ENCODE measurements at regions not wholly inside any gene's neighbourhood (a gene's known extent, or its start where the extent isn't known, plus 50 kb on each side); places are given as distances from the start of the nearest gene placed in this dataset.
"Not testable (repeated sequence)": the region's sequence is repeated elsewhere in the genome, so short reads cannot be mapped to it uniquely, and the experiment has no call there.

DNA sequence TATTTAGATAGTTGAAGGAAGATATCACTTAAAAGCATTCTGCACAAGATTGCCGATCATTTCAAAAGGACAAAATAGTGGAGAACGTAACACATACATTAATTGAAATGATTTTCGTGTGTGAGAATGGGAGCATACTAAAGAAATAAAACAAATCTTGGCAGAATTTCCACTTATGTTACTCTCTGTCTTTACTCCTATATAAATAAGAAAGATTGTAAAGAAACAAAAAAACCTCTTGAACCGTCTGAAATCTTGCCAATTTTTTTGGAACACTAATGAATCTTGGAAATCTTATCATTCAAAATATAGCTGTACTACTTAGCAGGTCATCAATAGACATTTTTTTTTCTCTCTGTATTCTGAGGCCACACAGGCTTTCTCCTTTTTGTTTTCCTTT is 528.8 kb upstream of the NCAM2 start:
- TF ChIP-seq CTCF (IDR thresholded peaks at IDR 0.05; ENCODE audit: low read depth, low read length, missing control alignments), result no peak
- no peaks in the 10 kb centered on the region for H3K27me3 ChIP-seq (replicated peaks)
- no peak for DNase-seq
- H3K4me3 ChIP-seq (ENCODE audit: low read depth, low read length), result no peak overlapping the region
- no peaks in the 10 kb centered on the region for H3K36me3 ChIP-seq (replicated peaks)
- no peak overlapping the region for H3K27ac ChIP-seq
- in situ Hi-C loops (cut with HindIII; ENCODE audit: low pct_ligation_motif_present, low sequenced_read_pairs), result no loop called here

GRCh38 chr21:20486303-20486702 is 511.9 kb upstream of the NCAM2 start:
- Histone ChIP-seq H3K27me3 (replicated peaks) (no peaks in the 10 kb centered on the region), H3K4me3 (ENCODE audit: low read depth, low read length) (no peak overlapping the region), H3K27ac (no peak overlapping the region), H3K36me3 (replicated peaks) (no peaks in the 10 kb centered on the region)
- no peak for DNase-seq
- no peak for TF ChIP-seq CTCF (IDR thresholded peaks at IDR 0.05; ENCODE audit: low read depth, low read length, missing control alignments)
- in situ Hi-C loops (cut with HindIII; ENCODE audit: low pct_ligation_motif_present, low sequenced_read_pairs), result no loop called here

DNA sequence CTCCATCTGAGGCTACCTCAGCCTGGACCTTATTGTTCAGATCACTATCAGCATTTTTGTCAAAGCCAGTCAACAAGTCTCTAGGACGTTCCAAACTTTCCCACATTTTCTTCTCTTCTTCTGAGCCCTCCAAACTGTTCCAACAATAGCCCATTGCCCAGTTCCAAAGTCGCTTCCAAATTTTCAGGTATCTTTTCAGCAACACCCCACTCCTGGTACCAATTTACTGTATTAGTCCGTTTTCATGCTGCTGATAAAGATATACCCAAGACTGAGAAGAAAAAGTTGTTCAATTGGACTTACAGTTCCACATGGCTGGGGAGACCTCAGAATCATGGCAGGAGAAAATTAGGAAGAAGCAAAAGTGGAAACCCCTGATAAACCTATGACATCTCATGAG is 495.3 kb upstream of the NCAM2 start:
- H3K4me3 ChIP-seq (ENCODE audit: low read depth, low read length); H3K27me3 ChIP-seq (replicated peaks); DNase-seq; H3K27ac ChIP-seq; H3K36me3 ChIP-seq (replicated peaks); in situ Hi-C loops (cut with HindIII; ENCODE audit: low pct_ligation_motif_present, low sequenced_read_pairs): not testable (repeated sequence)

DNA sequence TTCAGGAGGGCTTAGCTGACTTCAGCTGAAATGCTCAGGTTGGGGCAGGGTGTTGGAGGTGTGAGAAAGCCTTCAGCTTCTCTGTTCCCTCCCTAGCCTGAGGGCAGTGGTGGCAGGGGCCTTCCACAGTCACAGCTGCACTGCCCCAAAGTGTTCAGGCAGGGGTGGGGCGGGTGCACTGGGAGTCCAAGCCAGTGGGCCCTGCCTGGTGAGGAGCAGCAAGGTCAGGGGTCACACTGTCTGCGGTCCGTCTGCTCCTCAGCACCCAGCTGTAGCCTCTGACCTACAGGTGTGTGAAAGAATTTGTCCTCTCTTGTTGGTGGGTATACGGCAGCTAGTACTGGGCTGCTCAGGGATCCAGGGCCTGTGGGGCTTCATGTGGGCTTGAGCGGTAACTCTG is 490.4 kb upstream of the NCAM2 start:
- no peaks in the 10 kb centered on the region for H3K27me3 ChIP-seq (replicated peaks)
- in situ Hi-C loops (cut with HindIII; ENCODE audit: low pct_ligation_motif_present, low sequenced_read_pairs), result no loop called here

DNA sequence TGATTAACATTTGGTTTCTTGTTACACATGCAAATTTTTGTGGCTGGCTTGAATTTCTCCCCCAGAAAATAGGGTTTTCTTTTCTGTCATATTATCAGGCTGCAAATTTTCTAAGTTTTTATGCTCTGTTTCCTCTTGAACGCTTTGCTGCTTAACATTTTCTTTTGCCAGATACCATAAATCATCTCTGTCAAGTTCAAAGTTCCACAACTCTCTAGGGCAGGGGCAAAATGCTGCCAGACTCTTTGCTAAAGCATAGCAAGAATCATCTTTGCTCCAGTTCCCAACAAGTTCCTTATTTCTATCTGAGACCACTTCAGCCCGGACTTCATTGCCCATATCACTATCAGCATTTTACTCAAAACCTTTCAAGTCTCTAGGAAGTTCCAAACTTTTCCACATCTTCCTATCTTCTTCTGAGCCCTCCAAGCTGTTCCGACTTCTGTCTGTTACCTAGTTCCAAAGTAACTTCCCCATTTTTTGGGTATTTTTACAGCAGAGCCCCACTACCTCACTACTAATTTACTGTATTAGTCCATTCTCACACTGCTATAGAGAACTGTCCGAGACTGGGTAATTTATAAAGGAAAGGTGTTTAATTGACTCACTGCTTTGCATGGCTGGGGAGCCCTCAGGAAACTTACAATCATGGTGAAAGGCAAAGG is 486.9 kb upstream of the NCAM2 start:
- in situ Hi-C loops (cut with HindIII; ENCODE audit: low pct_ligation_motif_present, low sequenced_read_pairs), result no loop called here
- H3K27ac ChIP-seq, result no peak overlapping the region
- H3K36me3 ChIP-seq (replicated peaks), result no peaks in the 10 kb centered on the region
- H3K27me3 ChIP-seq (replicated peaks), result no peaks in the 10 kb centered on the region
- no peak for TF ChIP-seq CTCF (IDR thresholded peaks at IDR 0.05; ENCODE audit: low read depth, low read length, missing control alignments)
- no peak for DNase-seq
- no peak overlapping the region for H3K4me3 ChIP-seq (ENCODE audit: low read depth, low read length)

More for the DNA sequence above, 490.4 kb upstream of the NCAM2 start:
- Histone ChIP-seq H3K4me3 (ENCODE audit: low read depth, low read length) (no peak overlapping the region), H3K27ac (no peak overlapping the region), H3K36me3 (replicated peaks) (no peaks in the 10 kb centered on the region)
- no peak for TF ChIP-seq CTCF (IDR thresholded peaks at IDR 0.05; ENCODE audit: low read depth, low read length, missing control alignments)
- DNase-seq, result no peak

DNA sequence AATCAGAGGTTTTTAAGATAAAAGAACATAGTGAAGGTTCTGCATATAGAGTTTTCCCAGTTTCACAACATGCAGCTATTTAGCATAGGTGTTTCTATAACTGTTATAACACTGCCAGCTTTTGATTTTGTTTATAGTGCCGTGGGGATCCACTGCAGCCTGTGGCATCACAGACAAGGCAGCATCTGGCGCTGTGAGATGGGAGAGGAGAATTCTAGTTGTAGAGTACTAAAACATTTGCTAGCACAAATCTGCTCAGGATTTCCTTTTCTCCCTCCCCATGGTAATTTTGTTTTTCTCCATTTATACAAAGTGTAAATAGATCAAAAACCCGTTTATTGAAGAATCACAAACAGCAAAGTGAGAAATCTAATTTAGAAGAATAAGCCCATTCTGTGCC is 482.8 kb upstream of the NCAM2 start:
- no peak for DNase-seq
- no peaks in the 10 kb centered on the region for H3K36me3 ChIP-seq (replicated peaks)
- no peak overlapping the region for H3K4me3 ChIP-seq (ENCODE audit: low read depth, low read length)
- no peak for TF ChIP-seq CTCF (IDR thresholded peaks at IDR 0.05; ENCODE audit: low read depth, low read length, missing control alignments)
- H3K27ac ChIP-seq, result no peak overlapping the region
- in situ Hi-C loops (cut with HindIII; ENCODE audit: low pct_ligation_motif_present, low sequenced_read_pairs), result no loop called here
- H3K27me3 ChIP-seq (replicated peaks), result no peaks in the 10 kb centered on the region
